Gastroesophageal sphincter (tissue), 4 donors: ENCODE measurements at regions not wholly inside any gene's neighbourhood (a gene's known extent, or its start where the extent isn't known, plus 50 kb on each side); places are given as distances from the start of the nearest gene placed in this dataset.

Source experiments
- ATAC-seq: fragments of 150-250 bp; one replicate; pipeline ENCODE4 v1.9.1; 2016; ENCODE audit warnings: mild to moderate bottlenecking, moderate library complexity
- H3K27ac ChIP-seq, 4 donors: fragments of 200-600 bp; sonication (generic) in 3 of 4; 1 replicate in 3 of 4; 2 replicates in 1 of 4; pipeline ENCODE4 v1.5.1; 2016 to 2019
- H3K27me3 ChIP-seq: fragments of 200-600 bp; sonication (generic); one replicate; pipeline ENCODE4 v1.5.1; 2019
- H3K36me3 ChIP-seq, 2 donors: fragments of 200-600 bp; sonication (generic); one replicate each; pipeline ENCODE4 v1.5.1; 2019; ENCODE audit warnings: control low read depth in 1 of 2
- H3K4me1 ChIP-seq, 3 donors: fragments of 200-600 bp; sonication (generic); 1 replicate in 2 of 3; 2 replicates in 1 of 3; pipeline ENCODE4 v1.5.1; 2016 to 2019; ENCODE audit warnings: control low read depth in 2 of 3
- H3K4me3 ChIP-seq, 2 donors: fragments of 200-600 bp; sonication (generic); one replicate each; pipeline ENCODE4 v1.5.1; 2019; ENCODE audit warnings: mild to moderate bottlenecking in 1 of 2, moderate library complexity in 1 of 2
- H3K9me3 ChIP-seq, 3 donors: fragments of 200-600 bp; sonication (generic); one replicate each; pipeline ENCODE4 v1.5.1; 2017 to 2019; ENCODE audit warnings: control low read depth in 2 of 3
- CTCF ChIP-seq, 4 experiments: fragments of 200-600 bp in 2 of 4; fragments of 450-650 bp in 2 of 4; sonication (generic) in 1 of 4; IDR thresholded peaks; one replicate each; pipeline ENCODE4 v1.5.1; 2017 to 2019; ENCODE audit warnings: antibody characterized with exemption in 4 of 4, mild to moderate bottlenecking in 2 of 4, moderate library complexity in 2 of 4
- EP300 ChIP-seq: sonication (generic); formaldehyde crosslinking; IDR thresholded peaks from one replicate; pipeline ENCODE4 v1.6.1; 2017; ENCODE audit warnings: antibody characterized with exemption, mild to moderate bottlenecking
- POLR2A ChIP-seq, 2 donors: fragments of 450-650 bp; IDR thresholded peaks; one replicate each; pipeline ENCODE4 v1.6.1; 2017; ENCODE audit warnings: antibody characterized with exemption in 2 of 2, mild to moderate bottlenecking in 2 of 2, moderate library complexity in 1 of 2
- POLR2AphosphoS5 ChIP-seq: sonication (generic); formaldehyde crosslinking; IDR thresholded peaks from one replicate; pipeline ENCODE4 v1.6.1; 2017; ENCODE audit warnings: antibody characterized with exemption
- WGBS, 2 donors: methylation state at CpG; one replicate each; pipeline ENCODE4 v1.1.5; 2018; ENCODE audit warnings: low coverage in 1 of 2; 5-methylcytosine and 5-hydroxymethylcytosine counted together

GRCh38 chr2:83786140-83786539 lies 672.9 kb downstream of the SUCLG1 start:
- H3K27me3 ChIP-seq, result no peaks in the 10 kb centered on the region
- no peaks in the 10 kb centered on the region for H3K9me3 ChIP-seq
- WGBS, 2 donors, result 68 to 86% methylated on average over 1 to 4 of the region's 4 CpGs
- no peak overlapping the region for H3K4me3 ChIP-seq
- H3K36me3 ChIP-seq, result no peaks in the 10 kb centered on the region
- TF ChIP-seq POLR2AphosphoS5, result no peak
- no peak for TF ChIP-seq CTCF (IDR thresholded peaks at IDR 0.05)
- ATAC-seq, result no peak
- no peak overlapping the region for H3K27ac ChIP-seq
- H3K4me1 ChIP-seq, result no peaks in the 10 kb centered on the region

GRCh38 chr2:83784947-83785346 lies 674.1 kb downstream of the SUCLG1 start:
- Histone ChIP-seq H3K27me3 (no peaks in the 10 kb centered on the region), H3K9me3 (no peaks in the 10 kb centered on the region), H3K27ac (no peak overlapping the region), H3K4me1 (no peaks in the 10 kb centered on the region), H3K4me3 (no peak overlapping the region), H3K36me3 (no peaks in the 10 kb centered on the region)
- ATAC-seq, result no peak
- 20 to 30% methylated on average over 1 of the region's 1 CpG for WGBS, 2 donors
- no peak for TF ChIP-seq CTCF (IDR thresholded peaks at IDR 0.05)
- no peak for TF ChIP-seq EP300
- TF ChIP-seq POLR2AphosphoS5, result no peak
- no peak for TF ChIP-seq POLR2A (IDR thresholded peaks at IDR 0.05)

GRCh38 chr2:83784315-83784714 lies 674.8 kb downstream of the SUCLG1 start:
- no peaks in the 10 kb centered on the region for H3K9me3 ChIP-seq
- no peaks in the 10 kb centered on the region for H3K36me3 ChIP-seq
- TF ChIP-seq POLR2A (IDR thresholded peaks at IDR 0.05) (no peak), EP300 (no peak), POLR2AphosphoS5 (no peak)
- 92% methylated on average over 2 of the region's 2 CpGs for WGBS, 2 donors
- H3K27me3 ChIP-seq, result no peaks in the 10 kb centered on the region
- no peak for ATAC-seq
- H3K4me3 ChIP-seq, result no peak overlapping the region
- H3K4me1 ChIP-seq, result no peaks in the 10 kb centered on the region
- no peak overlapping the region for H3K27ac ChIP-seq

GRCh38 chr2:83782122-83782521 lies 677.0 kb downstream of the SUCLG1 start:
- H3K9me3 ChIP-seq, result no peaks in the 10 kb centered on the region
- H3K36me3 ChIP-seq, result no peaks in the 10 kb centered on the region
- no peak overlapping the region for H3K27ac ChIP-seq
- no peak overlapping the region for H3K4me3 ChIP-seq
- H3K4me1 ChIP-seq, result no peaks in the 10 kb centered on the region
- TF ChIP-seq POLR2AphosphoS5 (no peak), POLR2A (IDR thresholded peaks at IDR 0.05) (no peak), EP300 (no peak), CTCF (IDR thresholded peaks at IDR 0.05) (no peak)
- no peaks in the 10 kb centered on the region for H3K27me3 ChIP-seq
- no peak for ATAC-seq
- WGBS, 2 donors, result 65 to 67% methylated on average over 4 of the region's 4 CpGs

GRCh38 chr2:83764447-83765005 lies 694.6 kb downstream of the SUCLG1 start:
- ATAC-seq, result no peak
- Histone ChIP-seq H3K4me3 (no peak overlapping the region), H3K27ac (no peak overlapping the region), H3K36me3 (no peaks in the 10 kb centered on the region), H3K4me1 (no peaks in the 10 kb centered on the region), H3K9me3 (peaks cover 0 to 45% (median 0%) of the 10 kb centered on the region in 3 donors), H3K27me3 (no peaks in the 10 kb centered on the region)
- WGBS, 2 donors, result 67 to 74% methylated on average over 3 to 4 of the region's 5 CpGs
- TF ChIP-seq CTCF (IDR thresholded peaks at IDR 0.05), result no peak
- no peak for TF ChIP-seq POLR2AphosphoS5
- no peak for TF ChIP-seq EP300
- no peak for TF ChIP-seq POLR2A (IDR thresholded peaks at IDR 0.05)
